T-cell (primary cell): ENCODE measurements at regions not wholly inside any gene's neighbourhood (a gene's known extent, or its start where the extent isn't known, plus 50 kb on each side); places are given as distances from the start of the nearest gene placed in this dataset.

Experiments
- ATAC-seq, 4 experiments: fragments of 200-7000 bp in 3 of 4; fragments of 150-1000 bp in 1 of 4; cut with Tn5 transposase; replicated peaks in 1 of 4; 1 replicate in 3 of 4; 2 replicates in 1 of 4; pipeline ENCODE4 v1.10.0; 2021; ENCODE audit warnings: moderate library complexity in 3 of 4, mild to moderate bottlenecking in 2 of 4, moderate number of reproducible peaks in 1 of 4
- CTCF ChIA-PET, 2 donors: fragments of 300-600 bp; sonication (Branson Sonifier 250); formaldehyde crosslinking; loops; one replicate each; lab custom pipeline; 2022; ENCODE audit warnings: antibody characterized with exemption in 2 of 2; lab: Charles Lee
- POLR2A ChIA-PET, 2 donors: fragments of 300-600 bp; sonication (Branson Sonifier 250); formaldehyde crosslinking; loops; one replicate each; lab custom pipeline; 2022; ENCODE audit warnings: antibody characterized with exemption in 2 of 2; lab: Charles Lee
- DNase-seq, 35 experiments: peaks; one replicate each; pipeline versions ENCODE4 v3.0.0 to v3.0.0-alpha.2; 2013 to 2023
- H3K27ac ChIP-seq: one replicate; pipeline ENCODE4 v1.5.1; 2013; ENCODE audit warnings: low read length
- H3K27me3 ChIP-seq, 2 experiments: replicated peaks in 1 of 2; 1 replicate in 1 of 2; 2 replicates in 1 of 2; pipeline versions ENCODE4 v1.6.1 to v1.7.0; 2013; ENCODE audit warnings: low read length in 1 of 2, mixed read lengths in 1 of 2; ENCODE audit not compliant: control insufficient read depth in 2 of 2, insufficient read depth in 2 of 2; ENCODE audit errors: extremely low read depth in 1 of 2
- H3K36me3 ChIP-seq, 2 donors: 1 replicate in 1 of 2; 2 replicates in 1 of 2; pipeline versions ENCODE4 v1.6.1 to v1.7.0; 2013; ENCODE audit warnings: low read length in 1 of 2; ENCODE audit not compliant: control insufficient read depth in 2 of 2, insufficient read depth in 1 of 2; ENCODE audit errors: extremely low read depth in 1 of 2
- H3K4me1 ChIP-seq, 2 experiments: 1 replicate in 1 of 2; 2 replicates in 1 of 2; pipeline versions ENCODE4 v1.6.1 to v1.7.0; 2013; ENCODE audit warnings: low read length in 2 of 2, mixed read lengths in 1 of 2; ENCODE audit not compliant: insufficient read depth in 2 of 2, control insufficient read depth in 1 of 2; ENCODE audit errors: extremely low read depth in 1 of 2
- H3K4me3 ChIP-seq, 2 donors: 1 replicate in 1 of 2; 2 replicates in 1 of 2; pipeline versions ENCODE4 v1.5.1 to v1.7.0; 2013; ENCODE audit warnings: mild to moderate bottlenecking in 2 of 2, low read length in 1 of 2, moderate library complexity in 1 of 2; ENCODE audit not compliant: control insufficient read depth in 1 of 2; ENCODE audit errors: extremely low read depth in 1 of 2
- H3K9me3 ChIP-seq: 2 replicates; pipeline ENCODE4 v1.7.0; 2013
- H3K27ac Mint-ChIP-seq, 2 donors: one replicate each; pipeline ENCODE4 v1.8.0; 2020 to 2021; ENCODE audit warnings: mild to moderate bottlenecking in 2 of 2, mixed read lengths in 2 of 2
- H3K27me3 Mint-ChIP-seq, 2 donors: one replicate each; pipeline ENCODE4 v1.8.0; 2021 to 2022; ENCODE audit warnings: mixed read lengths in 2 of 2
- H3K36me3 Mint-ChIP-seq: one replicate; pipeline ENCODE4 v1.8.0; 2021; ENCODE audit warnings: mixed read lengths
- H3K4me1 Mint-ChIP-seq, 3 donors: one replicate each; pipeline ENCODE4 v1.8.0; 2020 to 2022; ENCODE audit warnings: mixed read lengths in 3 of 3, mild to moderate bottlenecking in 1 of 3
- H3K4me3 Mint-ChIP-seq, 3 donors: one replicate each; pipeline ENCODE4 v1.8.0; 2020 to 2022; ENCODE audit warnings: mild to moderate bottlenecking in 3 of 3, mixed read lengths in 3 of 3, moderate library complexity in 3 of 3
- H3K9me3 Mint-ChIP-seq, 3 donors: one replicate each; pipeline ENCODE4 v1.8.0; 2020 to 2022; ENCODE audit warnings: mixed read lengths in 3 of 3
- WGBS: methylation state at CpG from one replicate; pipeline ENCODE4 v1.1.5; 2013; ENCODE audit warnings: missing lambda C conversion rate; ENCODE audit not compliant: insufficient coverage; 5-methylcytosine and 5-hydroxymethylcytosine counted together

GRCh38 chr1:34303218-34303617, 126.5 kb downstream of the C1orf94 start:
- no peak overlapping the region for H3K27ac ChIP-seq
- Mint-ChIP-seq H3K4me1 (no peaks in the 10 kb centered on the region), H3K9me3 (peaks cover 6 to 18% (median 6%) of the 10 kb centered on the region in 3 donors), H3K27ac (no peak overlapping the region), H3K4me3 (no peak overlapping the region), H3K27me3 (peaks cover 17 to 20% of the 10 kb centered on the region in 2 donors), H3K36me3 (no peaks in the 10 kb centered on the region)
- no peak for DNase-seq
- peaks cover 0 to 11% of the 10 kb centered on the region in 2 experiments for H3K27me3 ChIP-seq
- ATAC-seq: no peak
- no peak overlapping the region for H3K4me3 ChIP-seq
- ChIA-PET POLR2A (no interaction called here), CTCF (no interaction called here)
- no peaks in the 10 kb centered on the region for H3K36me3 ChIP-seq
- H3K4me1 ChIP-seq: no peaks in the 10 kb centered on the region
- H3K9me3 ChIP-seq: peaks cover 2% of the 10 kb centered on the region

- H3K9me3 Mint-ChIP-seq: peaks cover 12 to 27% (median 14%) of the 10 kb centered on the region in 3 donors
- CTCF ChIA-PET: no interaction called here
- DNase-seq (no peak), ATAC-seq (no peak)
- H3K27me3 ChIP-seq: peaks cover 0 to 11% of the 10 kb centered on the region in 2 experiments
- H3K27ac ChIP-seq: no peak overlapping the region
- no peaks in the 10 kb centered on the region for H3K4me1 ChIP-seq
- H3K9me3 ChIP-seq: peaks cover 2% of the 10 kb centered on the region
- H3K4me3 ChIP-seq: no peak overlapping the region
- no peak overlapping the region for H3K27ac Mint-ChIP-seq
- H3K4me3 Mint-ChIP-seq: no peak overlapping the region
- H3K36me3 Mint-ChIP-seq: no peaks in the 10 kb centered on the region
- H3K36me3 ChIP-seq: no peaks in the 10 kb centered on the region
- 72% methylated on average over 2 of the region's 2 CpGs for WGBS
- POLR2A ChIA-PET: no interaction called here
- peaks cover 20% of the 10 kb centered on the region in 2 donors for H3K27me3 Mint-ChIP-seq
- no peaks in the 10 kb centered on the region for H3K4me1 Mint-ChIP-seq
Measured at GRCh38 chr1:34306568-34306967, 129.9 kb downstream of the C1orf94 start.

- CTCF ChIA-PET: no interaction called here
- peaks cover 14 to 26% (median 26%) of the 10 kb centered on the region in 3 donors for H3K9me3 Mint-ChIP-seq
- no peak overlapping the region for H3K27ac Mint-ChIP-seq
Measured at GRCh38 chr1:34312359-34312758, 135.7 kb downstream of the C1orf94 start.

GRCh38 chr1:34315974-34316373, 139.3 kb downstream of the C1orf94 start:
- no peak for ATAC-seq
- H3K36me3 ChIP-seq: no peaks in the 10 kb centered on the region
- CTCF ChIA-PET: no interaction called here

More at GRCh38 chr1:34312359-34312758, 135.7 kb downstream of the C1orf94 start:
- Histone ChIP-seq H3K27me3 (no peaks in the 10 kb centered on the region), H3K4me3 (no peak overlapping the region), H3K9me3 (no peaks in the 10 kb centered on the region), H3K27ac (no peak overlapping the region), H3K4me1 (no peaks in the 10 kb centered on the region), H3K36me3 (no peaks in the 10 kb centered on the region)
- Mint-ChIP-seq H3K27me3 (peaks cover 3 to 7% of the 10 kb centered on the region in 2 donors), H3K36me3 (no peaks in the 10 kb centered on the region), H3K4me3 (no peak overlapping the region), H3K4me1 (no peaks in the 10 kb centered on the region)
- DNase-seq: no peak
- no CpG with 5 or more reads among the region's 1 CpG for WGBS
- no peak for ATAC-seq
- POLR2A ChIA-PET: no interaction called here

GRCh38 chr1:34316773-34317172, 140.1 kb downstream of the C1orf94 start:
- no peak overlapping the region for H3K4me3 Mint-ChIP-seq
- H3K9me3 Mint-ChIP-seq: peaks cover 7 to 17% (median 14%) of the 10 kb centered on the region in 3 donors
- H3K4me1 ChIP-seq: no peaks in the 10 kb centered on the region
- POLR2A ChIA-PET: no interaction called here
- no peaks in the 10 kb centered on the region for H3K9me3 ChIP-seq
- H3K4me3 ChIP-seq: no peak overlapping the region
- H3K36me3 ChIP-seq: no peaks in the 10 kb centered on the region
- no peaks in the 10 kb centered on the region for H3K27me3 ChIP-seq
- no peaks in the 10 kb centered on the region for H3K36me3 Mint-ChIP-seq
- no peak overlapping the region for H3K27ac ChIP-seq
- H3K27ac Mint-ChIP-seq: no peak overlapping the region
- H3K27me3 Mint-ChIP-seq: peaks cover 6 to 13% of the 10 kb centered on the region in 2 donors
- no peak for ATAC-seq
- no peaks in the 10 kb centered on the region for H3K4me1 Mint-ChIP-seq
- CTCF ChIA-PET: no interaction called here
- DNase-seq: no peak

More at GRCh38 chr1:34315974-34316373, 139.3 kb downstream of the C1orf94 start:
- no peak overlapping the region for H3K27ac ChIP-seq
- H3K4me1 ChIP-seq: no peaks in the 10 kb centered on the region
- POLR2A ChIA-PET: no interaction called here
- Mint-ChIP-seq H3K36me3 (no peaks in the 10 kb centered on the region), H3K9me3 (peaks cover 8 to 17% (median 14%) of the 10 kb centered on the region in 3 donors), H3K27ac (no peak overlapping the region), H3K4me3 (no peak overlapping the region), H3K27me3 (peaks cover 6 to 13% of the 10 kb centered on the region in 2 donors), H3K4me1 (no peaks in the 10 kb centered on the region)
- no peak overlapping the region for H3K4me3 ChIP-seq
- no peaks in the 10 kb centered on the region for H3K27me3 ChIP-seq
- DNase-seq: no peak
- no peaks in the 10 kb centered on the region for H3K9me3 ChIP-seq
- 60% methylated on average over 1 of the region's 1 CpG for WGBS

GRCh38 chr1:34319218-34319617, 142.5 kb downstream of the C1orf94 start:
- Histone ChIP-seq H3K4me3 (no peak overlapping the region), H3K27ac (no peak overlapping the region), H3K4me1 (no peaks in the 10 kb centered on the region), H3K36me3 (no peaks in the 10 kb centered on the region), H3K9me3 (no peaks in the 10 kb centered on the region), H3K27me3 (no peaks in the 10 kb centered on the region)
- POLR2A ChIA-PET: no interaction called here
- no peaks in the 10 kb centered on the region for H3K4me1 Mint-ChIP-seq
- DNase-seq (no peak), ATAC-seq (no peak)
- CTCF ChIA-PET: no interaction called here
- H3K27me3 Mint-ChIP-seq: peaks cover 6 to 21% of the 10 kb centered on the region in 2 donors
- WGBS: 67% methylated on average over 1 of the region's 4 CpGs
- H3K36me3 Mint-ChIP-seq: no peaks in the 10 kb centered on the region
- H3K9me3 Mint-ChIP-seq: peaks cover 7 to 17% (median 14%) of the 10 kb centered on the region in 3 donors
- no peak overlapping the region for H3K27ac Mint-ChIP-seq
- H3K4me3 Mint-ChIP-seq: no peak overlapping the region
